ACC112 (cell line): ENCODE measurements at regions not wholly inside any gene's neighbourhood (a gene's known extent, or its start where the extent isn't known, plus 50 kb on each side); places are given as distances from the start of the nearest gene placed in this dataset.
"Not testable (repeated sequence)": the region's sequence is repeated elsewhere in the genome, so short reads cannot be mapped to it uniquely, and the experiment has no call there.

Experiments used
- H2AFZ ChIP-seq: fragments of 200-600 bp; sonication (generic); one replicate; pipeline ENCODE4 v1.6.0; 2017; ENCODE audit warnings: antibody characterized with exemption, low read length; ENCODE audit not compliant: unreplicated experiment
- H3K27ac ChIP-seq: fragments of 200-600 bp; sonication (generic); 2 replicates; pipeline ENCODE4 v1.5.1; 2014; ENCODE audit warnings: low read depth, mild to moderate bottlenecking, antibody characterized with exemption, low read length, moderate library complexity
- H3K27me3 ChIP-seq: fragments of 200-600 bp; sonication (generic); 2 replicates; pipeline ENCODE4 v1.6.1; 2014; ENCODE audit warnings: mild to moderate bottlenecking, antibody characterized with exemption, low read length, moderate library complexity, mixed read lengths; ENCODE audit not compliant: insufficient read depth
- H3K36me3 ChIP-seq: fragments of 200-600 bp; sonication (generic); 2 replicates; pipeline ENCODE4 v1.6.1; 2016; ENCODE audit warnings: mild to moderate bottlenecking, antibody characterized with exemption, low read length, moderate library complexity, mixed read lengths; ENCODE audit not compliant: insufficient read depth
- H3K4me1 ChIP-seq: fragments of 200-600 bp; sonication (generic); one replicate; pipeline ENCODE4 v1.6.1; 2016; ENCODE audit warnings: low read length, mixed read lengths; ENCODE audit not compliant: insufficient read depth, unreplicated experiment, control insufficient read depth
- H3K4me3 ChIP-seq: fragments of 200-600 bp; sonication (generic); 2 replicates; pipeline ENCODE4 v1.5.1; 2014; ENCODE audit warnings: mild to moderate bottlenecking, low read depth, low read length
- H3K79me2 ChIP-seq: fragments of 200-600 bp; sonication (generic); one replicate; pipeline ENCODE4 v1.6.0; 2016; ENCODE audit warnings: low read length; ENCODE audit not compliant: control insufficient read depth, unreplicated experiment, insufficient read depth

DNA sequence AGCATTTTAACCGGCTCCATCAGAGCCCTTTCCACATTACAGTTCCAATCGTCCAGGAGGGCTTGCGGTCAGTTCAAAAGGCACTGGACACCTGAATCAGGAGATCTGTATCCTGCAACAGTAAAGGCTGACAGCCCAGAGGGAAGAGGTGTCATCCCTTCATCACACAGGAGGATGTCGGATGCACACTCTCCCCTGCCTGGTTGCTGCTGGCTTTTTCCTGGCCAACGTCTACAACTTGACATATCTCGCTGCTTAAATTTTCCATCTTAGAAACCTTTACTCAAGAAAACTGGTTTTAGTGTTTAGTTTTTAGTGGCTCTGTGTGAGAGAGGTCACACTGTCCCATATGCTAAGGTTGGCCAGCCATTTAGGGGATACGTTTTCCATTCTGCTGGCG is 78.7 kb upstream of the TNK2 start:
- H2AFZ ChIP-seq, H3K4me3 ChIP-seq, H3K27ac ChIP-seq, H3K27me3 ChIP-seq, H3K4me1 ChIP-seq, H3K36me3 ChIP-seq: not testable (repeated sequence)
- H3K79me2 ChIP-seq: peaks cover 18% of the 10 kb centered on the region

DNA sequence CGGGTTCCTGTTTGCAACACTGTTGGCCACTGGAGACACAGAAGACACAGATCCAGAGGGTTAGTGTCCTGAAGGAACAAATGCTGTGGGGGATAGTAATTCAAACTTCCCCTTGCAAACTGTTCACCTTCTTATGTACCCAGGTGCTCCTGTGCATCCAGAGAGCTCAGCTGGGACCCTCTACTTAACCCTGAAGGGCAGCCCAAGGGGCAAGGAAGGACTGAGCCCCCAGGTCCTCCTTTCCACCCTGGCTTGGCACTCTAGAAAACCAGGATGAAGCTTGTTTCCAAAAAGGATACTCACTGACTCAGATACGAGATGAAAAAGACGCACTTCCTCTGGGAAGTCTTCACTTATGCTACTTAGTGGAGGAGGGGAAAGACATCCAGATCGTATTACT is 78.2 kb upstream of the TNK2 start:
- not testable (repeated sequence) for H3K27ac ChIP-seq, H3K27me3 ChIP-seq, H3K36me3 ChIP-seq, H3K4me1 ChIP-seq, H2AFZ ChIP-seq, H3K4me3 ChIP-seq
- H3K79me2 ChIP-seq: peaks cover 18% of the 10 kb centered on the region

GRCh38 chr3:195985348-195985920 is 77.1 kb upstream of the TNK2 start:
- H3K4me3 ChIP-seq, H2AFZ ChIP-seq, H3K36me3 ChIP-seq, H3K27me3 ChIP-seq, H3K27ac ChIP-seq, H3K4me1 ChIP-seq: not testable (repeated sequence)
- peaks cover 18% of the 10 kb centered on the region for H3K79me2 ChIP-seq

- H3K79me2 ChIP-seq: peaks cover 16% of the 10 kb centered on the region
- H3K27me3 ChIP-seq, H2AFZ ChIP-seq, H3K36me3 ChIP-seq, H3K4me3 ChIP-seq, H3K27ac ChIP-seq, H3K4me1 ChIP-seq: not testable (repeated sequence)
These were observed 76.2 kb upstream of the TNK2 start for GRCh38 chr3:195984392-195985030.

DNA sequence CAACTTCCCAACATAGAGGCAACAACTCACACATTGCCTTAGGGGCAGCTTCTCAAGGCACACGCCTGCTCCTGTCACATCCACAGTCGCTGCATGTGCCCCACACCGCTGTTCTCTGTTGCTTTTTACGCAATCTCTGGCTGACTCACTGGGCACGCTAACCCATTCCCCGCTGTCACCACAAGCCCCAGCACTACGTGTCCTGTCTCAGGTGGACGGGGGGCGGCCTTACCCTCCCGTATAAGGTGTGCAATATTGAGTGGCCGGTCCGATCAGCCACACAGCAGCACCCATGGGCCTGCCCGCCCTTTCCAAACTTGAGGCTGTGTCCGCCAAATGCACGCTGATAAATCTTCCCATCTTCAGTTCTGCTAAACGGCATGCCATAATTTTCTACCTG is 75.5 kb upstream of the TNK2 start:
- H3K36me3 ChIP-seq, H3K4me3 ChIP-seq, H2AFZ ChIP-seq, H3K4me1 ChIP-seq, H3K27ac ChIP-seq, H3K27me3 ChIP-seq: not testable (repeated sequence)
- peaks cover 14% of the 10 kb centered on the region for H3K79me2 ChIP-seq

DNA sequence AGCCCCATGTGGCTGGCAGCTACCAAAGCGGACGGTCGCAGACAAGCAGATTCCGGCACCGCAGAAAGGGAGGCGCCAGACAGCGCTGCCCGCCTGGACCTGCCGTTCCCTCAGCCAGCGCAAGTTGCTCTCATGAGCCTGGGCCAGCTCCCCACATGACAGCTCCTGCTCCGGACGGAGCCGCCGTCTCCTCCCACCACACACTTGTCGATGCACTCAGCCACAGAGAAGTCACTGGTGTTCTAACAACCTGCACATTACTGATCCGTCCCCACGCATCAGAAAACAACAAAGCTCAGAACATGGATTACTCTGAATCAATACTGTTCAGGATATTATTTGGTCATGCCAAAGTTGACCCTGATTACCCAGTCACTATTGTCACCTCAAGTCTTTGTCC is 74.4 kb upstream of the TNK2 start:
- not testable (repeated sequence) for H2AFZ ChIP-seq, H3K4me3 ChIP-seq, H3K36me3 ChIP-seq, H3K27me3 ChIP-seq, H3K27ac ChIP-seq, H3K79me2 ChIP-seq, H3K4me1 ChIP-seq

DNA sequence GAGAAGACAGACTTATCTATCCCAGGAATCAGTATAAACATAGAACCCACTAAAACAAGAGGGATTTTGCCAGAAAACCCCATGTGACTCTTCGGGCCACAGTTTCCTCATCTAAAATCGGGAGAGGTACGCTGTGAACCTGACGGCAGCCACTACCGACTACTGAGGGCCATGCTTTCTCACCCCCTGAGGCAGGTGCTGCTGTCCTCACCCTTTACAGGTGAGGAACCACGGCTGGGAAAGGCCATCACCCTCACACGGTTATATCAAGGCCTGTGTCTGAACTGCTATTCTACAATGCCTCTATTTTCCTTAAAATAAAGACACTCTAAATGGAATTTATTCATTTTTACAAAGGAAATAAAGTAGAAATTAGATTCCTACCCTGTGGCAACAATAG is 73.4 kb upstream of the TNK2 start:
- H3K79me2 ChIP-seq, H3K36me3 ChIP-seq, H2AFZ ChIP-seq, H3K4me3 ChIP-seq, H3K27ac ChIP-seq, H3K4me1 ChIP-seq, H3K27me3 ChIP-seq: not testable (repeated sequence)

GRCh38 chr3:195979877-195980276 is 71.5 kb upstream of the TNK2 start:
- not testable (repeated sequence) for H3K27ac ChIP-seq, H3K27me3 ChIP-seq, H3K79me2 ChIP-seq, H3K4me1 ChIP-seq, H2AFZ ChIP-seq, H3K4me3 ChIP-seq
- peaks cover 11% of the 10 kb centered on the region; the same call in 1 of the 2 replicates for H3K36me3 ChIP-seq

GRCh38 chr3:195978585-195978984 is 70.2 kb upstream of the TNK2 start:
- H3K36me3 ChIP-seq: peaks cover 11% of the 10 kb centered on the region; the same call in 1 of the 2 replicates
- not testable (repeated sequence) for H3K27ac ChIP-seq, H3K4me1 ChIP-seq, H3K27me3 ChIP-seq, H2AFZ ChIP-seq, H3K79me2 ChIP-seq, H3K4me3 ChIP-seq

GRCh38 chr3:195976876-195977275 is 68.5 kb upstream of the TNK2 start:
- not testable (repeated sequence) for H3K36me3 ChIP-seq

DNA sequence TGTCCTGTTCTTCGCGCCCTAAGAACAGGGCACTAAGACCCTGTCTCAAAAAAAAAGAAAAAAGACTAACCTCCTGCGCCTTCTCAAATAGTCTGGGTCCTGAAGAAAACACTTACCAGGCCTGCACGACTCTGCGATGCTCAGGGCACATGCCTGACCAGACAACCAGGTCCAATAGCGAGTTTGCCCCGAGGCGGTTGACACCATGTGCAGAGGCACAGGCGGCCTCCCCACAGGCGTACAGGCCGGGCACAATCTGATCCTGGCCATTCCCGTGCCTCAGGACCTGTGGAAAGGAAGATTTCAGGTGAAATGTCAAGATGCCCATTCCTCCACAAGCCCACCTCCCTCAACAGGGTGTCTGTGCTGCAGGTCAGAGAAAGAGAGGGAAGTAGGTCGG is 65.9 kb upstream of the TNK2 start:
- not testable (repeated sequence) for H3K79me2 ChIP-seq, H2AFZ ChIP-seq, H3K27ac ChIP-seq, H3K27me3 ChIP-seq, H3K4me1 ChIP-seq, H3K4me3 ChIP-seq
- H3K36me3 ChIP-seq: peaks cover 22% of the 10 kb centered on the region

More at GRCh38 chr3:195976876-195977275, 68.5 kb upstream of the TNK2 start:
- H3K27me3 ChIP-seq, H3K79me2 ChIP-seq, H3K4me3 ChIP-seq, H3K27ac ChIP-seq, H2AFZ ChIP-seq, H3K4me1 ChIP-seq: not testable (repeated sequence)
